T-helper 2 cell treated with Interferon-gamma antibody and Interleukin-4, amounts not matched to agents 5 μg/mL and 100 μg/mL, for 36 hours (primary cell): ENCODE measurements at regions not wholly inside any gene's neighbourhood (a gene's known extent, or its start where the extent isn't known, plus 50 kb on each side); places are given as distances from the start of the nearest gene placed in this dataset.

Source experiments
- DNase-seq: peaks from one replicate; pipeline ENCODE4 v3.0.0; 2021; ENCODE audit warnings: low spot score
- H3K27ac Mint-ChIP-seq: one replicate; pipeline ENCODE4 v1.8.0; 2021; ENCODE audit warnings: mild to moderate bottlenecking, mixed read lengths
- H3K27me3 Mint-ChIP-seq: one replicate; pipeline ENCODE4 v1.8.0; 2021; ENCODE audit warnings: low read depth, mixed read lengths
- H3K36me3 Mint-ChIP-seq: one replicate; pipeline ENCODE4 v1.8.0; 2021; ENCODE audit warnings: low read depth, mixed read lengths
- H3K4me1 Mint-ChIP-seq: one replicate; pipeline ENCODE4 v1.8.0; 2021; ENCODE audit warnings: low read depth, mixed read lengths
- H3K4me3 Mint-ChIP-seq: one replicate; pipeline ENCODE4 v1.8.0; 2022; ENCODE audit warnings: mild to moderate bottlenecking, moderate library complexity, mixed read lengths
- H3K9me3 Mint-ChIP-seq: one replicate; pipeline ENCODE4 v1.8.0; 2021; ENCODE audit warnings: mixed read lengths

DNA sequence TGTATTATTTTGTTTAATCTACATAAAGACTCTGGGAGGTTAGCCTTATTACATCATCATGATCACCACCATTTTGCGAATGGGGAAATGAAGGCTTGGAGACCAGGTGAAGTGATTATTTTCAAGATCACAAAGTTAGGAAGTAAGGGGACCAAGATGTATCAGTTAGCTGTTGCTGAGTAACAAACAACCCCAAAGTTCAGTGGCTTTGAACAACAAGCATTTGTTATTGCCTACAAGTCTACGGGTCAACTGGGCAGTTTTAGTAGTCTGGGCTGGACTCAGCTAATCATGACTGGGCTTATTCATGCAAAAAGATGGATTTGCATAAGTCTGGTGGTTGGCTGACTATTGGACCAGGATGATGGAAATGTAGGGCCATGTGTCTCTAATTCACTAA is 389.2 kb downstream of the MIAT start:
- no peak overlapping the region for H3K27ac Mint-ChIP-seq
- no peak overlapping the region for H3K4me3 Mint-ChIP-seq
- no peaks in the 10 kb centered on the region for H3K4me1 Mint-ChIP-seq
- DNase-seq, result no peak
- no peaks in the 10 kb centered on the region for H3K27me3 Mint-ChIP-seq
- no peaks in the 10 kb centered on the region for H3K36me3 Mint-ChIP-seq
- H3K9me3 Mint-ChIP-seq, result no peaks in the 10 kb centered on the region

- no peaks in the 10 kb centered on the region for H3K9me3 Mint-ChIP-seq
- H3K36me3 Mint-ChIP-seq, result no peaks in the 10 kb centered on the region
- H3K4me1 Mint-ChIP-seq, result no peaks in the 10 kb centered on the region
- H3K27ac Mint-ChIP-seq, result no peak overlapping the region
- H3K4me3 Mint-ChIP-seq, result no peak overlapping the region
- H3K27me3 Mint-ChIP-seq, result no peaks in the 10 kb centered on the region
- no peak for DNase-seq
Measured at GRCh38 chr22:27050771-27051170, 393.4 kb downstream of the MIAT start.

GRCh38 chr22:27051407-27051806 is 394.0 kb downstream of the MIAT start:
- DNase-seq, result no peak
- H3K36me3 Mint-ChIP-seq, result no peaks in the 10 kb centered on the region
- H3K27me3 Mint-ChIP-seq, result no peaks in the 10 kb centered on the region
- H3K9me3 Mint-ChIP-seq, result no peaks in the 10 kb centered on the region
- H3K27ac Mint-ChIP-seq, result no peak overlapping the region
- no peaks in the 10 kb centered on the region for H3K4me1 Mint-ChIP-seq
- no peak overlapping the region for H3K4me3 Mint-ChIP-seq

DNA sequence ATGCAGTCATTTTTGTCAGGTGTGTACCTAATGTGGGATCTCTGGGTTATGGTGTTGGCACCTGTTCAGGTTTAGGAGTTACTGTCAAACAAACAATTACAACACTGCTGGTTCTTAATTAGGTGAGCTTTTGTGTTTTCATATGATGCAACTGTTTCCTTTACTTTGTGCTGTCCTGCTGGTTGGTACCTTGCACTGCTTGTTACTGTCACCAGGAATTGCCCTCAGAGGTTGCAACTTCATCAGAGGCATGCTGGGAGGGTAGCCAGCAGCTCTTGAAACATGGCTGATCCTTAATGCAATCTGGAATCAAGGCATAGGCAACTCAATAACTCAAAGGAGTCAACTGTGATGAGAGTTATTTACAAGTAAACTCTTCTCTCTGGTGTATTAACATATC is 400.3 kb downstream of the MIAT start:
- no peak for DNase-seq
- Mint-ChIP-seq H3K4me3 (no peak overlapping the region), H3K9me3 (no peaks in the 10 kb centered on the region), H3K4me1 (no peaks in the 10 kb centered on the region), H3K27me3 (no peaks in the 10 kb centered on the region), H3K36me3 (no peaks in the 10 kb centered on the region), H3K27ac (no peak overlapping the region)

DNA sequence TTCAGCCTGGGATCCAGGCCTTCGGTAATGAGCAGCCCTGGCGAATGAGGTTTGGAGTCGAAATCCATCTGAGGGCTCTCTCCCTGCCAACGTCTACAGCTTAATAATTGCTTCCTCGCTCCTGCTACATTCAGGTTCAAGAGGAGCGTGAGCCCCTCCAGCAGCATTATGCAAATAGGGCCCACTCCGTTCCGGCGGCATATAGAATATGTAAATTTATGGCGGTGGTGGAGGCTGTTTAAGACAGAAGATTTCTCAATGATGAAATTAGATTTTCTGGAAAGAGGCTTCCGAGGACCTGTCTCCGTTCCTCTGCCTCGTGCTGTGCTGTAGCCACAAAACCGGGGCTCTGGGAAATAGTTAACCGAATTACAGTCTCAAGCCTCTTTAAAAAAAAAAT is 402.8 kb downstream of the MIAT start:
- DNase-seq, result no peak
- H3K9me3 Mint-ChIP-seq, result no peaks in the 10 kb centered on the region
- H3K4me3 Mint-ChIP-seq, result no peak overlapping the region
- no peaks in the 10 kb centered on the region for H3K4me1 Mint-ChIP-seq
- H3K36me3 Mint-ChIP-seq, result no peaks in the 10 kb centered on the region
- no peak overlapping the region for H3K27ac Mint-ChIP-seq
- H3K27me3 Mint-ChIP-seq, result peaks cover 2% of the 10 kb centered on the region

GRCh38 chr22:27062910-27063309 is 405.5 kb downstream of the MIAT start:
- no peak overlapping the region for H3K27ac Mint-ChIP-seq
- DNase-seq, result no peak
- no peaks in the 10 kb centered on the region for H3K9me3 Mint-ChIP-seq

DNA sequence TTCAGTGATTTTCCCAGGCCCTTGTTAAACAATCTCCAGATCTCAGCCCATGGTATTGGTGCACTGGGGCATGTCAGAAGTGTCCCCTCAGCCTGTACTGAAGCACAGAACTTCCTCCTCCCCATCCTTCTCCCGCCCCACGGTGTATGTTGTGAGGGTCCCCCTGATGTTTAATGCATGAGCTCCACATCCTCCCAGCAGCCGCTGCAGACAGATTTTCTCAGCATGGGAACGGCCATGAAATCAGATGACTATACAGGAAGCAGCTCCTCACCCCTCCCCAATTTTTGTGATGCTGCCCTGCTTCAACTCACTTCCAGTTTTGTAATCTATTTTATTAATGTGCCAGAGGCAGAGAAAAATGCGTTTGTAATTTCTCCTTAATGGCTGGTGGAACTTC is 406.0 kb downstream of the MIAT start:
- H3K4me3 Mint-ChIP-seq, result no peak overlapping the region
- no peaks in the 10 kb centered on the region for H3K4me1 Mint-ChIP-seq
- no peak overlapping the region for H3K27ac Mint-ChIP-seq
- no peak for DNase-seq
- H3K9me3 Mint-ChIP-seq, result no peaks in the 10 kb centered on the region
- no peaks in the 10 kb centered on the region for H3K36me3 Mint-ChIP-seq
- H3K27me3 Mint-ChIP-seq, result peaks cover 2% of the 10 kb centered on the region

More at GRCh38 chr22:27062910-27063309, 405.5 kb downstream of the MIAT start:
- Mint-ChIP-seq H3K4me1 (no peaks in the 10 kb centered on the region), H3K4me3 (no peak overlapping the region), H3K27me3 (peaks cover 2% of the 10 kb centered on the region), H3K36me3 (no peaks in the 10 kb centered on the region)

- H3K36me3 Mint-ChIP-seq, result no peaks in the 10 kb centered on the region
Measured at GRCh38 chr22:27063841-27064240, 406.5 kb downstream of the MIAT start.

DNA sequence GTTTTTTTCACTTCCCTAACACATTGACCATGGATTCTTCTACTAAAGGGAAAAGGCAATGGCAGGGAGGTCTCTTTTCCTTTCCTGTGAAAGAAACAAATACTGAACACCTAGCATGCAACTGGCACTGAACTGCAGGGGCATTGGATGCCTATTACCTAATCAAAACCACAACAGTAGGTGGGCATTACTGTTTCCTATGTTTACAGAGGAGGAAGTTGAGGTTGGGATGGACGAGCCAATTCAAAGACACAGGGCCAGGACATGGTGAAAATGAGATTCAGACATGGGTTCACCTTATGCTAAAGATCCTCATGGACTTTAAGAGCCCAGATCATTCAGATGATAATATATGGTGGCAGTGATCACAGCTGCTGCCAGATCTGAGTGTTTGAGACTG is 407.0 kb downstream of the MIAT start:
- peaks cover 2% of the 10 kb centered on the region for H3K27me3 Mint-ChIP-seq
- H3K27ac Mint-ChIP-seq, result no peak overlapping the region
- H3K4me1 Mint-ChIP-seq, result no peaks in the 10 kb centered on the region
- no peaks in the 10 kb centered on the region for H3K9me3 Mint-ChIP-seq
- DNase-seq, result no peak
- H3K36me3 Mint-ChIP-seq, result no peaks in the 10 kb centered on the region
- H3K4me3 Mint-ChIP-seq, result no peak overlapping the region

More at GRCh38 chr22:27063841-27064240, 406.5 kb downstream of the MIAT start:
- no peaks in the 10 kb centered on the region for H3K9me3 Mint-ChIP-seq
- no peak for DNase-seq
- H3K27me3 Mint-ChIP-seq, result peaks cover 2% of the 10 kb centered on the region
- H3K4me3 Mint-ChIP-seq, result no peak overlapping the region
- no peak overlapping the region for H3K27ac Mint-ChIP-seq
- H3K4me1 Mint-ChIP-seq, result no peaks in the 10 kb centered on the region

DNA sequence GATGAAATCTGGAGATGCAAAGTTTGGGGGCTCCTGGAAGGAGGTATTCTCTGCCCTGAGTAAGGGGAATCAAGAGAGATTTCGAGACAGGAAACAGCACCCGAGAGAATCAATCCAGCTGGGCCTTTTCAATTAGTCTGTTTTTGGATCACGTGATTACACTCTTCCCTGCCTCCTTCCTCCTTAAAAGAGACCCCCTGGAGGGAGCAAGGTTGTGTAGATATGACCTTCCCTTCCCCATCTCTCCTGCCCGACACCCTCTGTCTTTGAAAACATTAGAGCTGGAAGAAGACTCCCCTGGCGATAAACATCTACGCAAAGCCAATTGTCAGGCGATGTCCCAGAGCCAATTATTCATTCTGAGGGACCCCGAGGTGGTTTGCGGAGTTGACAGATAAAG is 407.9 kb downstream of the MIAT start:
- H3K27ac Mint-ChIP-seq, result no peak overlapping the region

GRCh38 chr22:27066856-27067255 is 409.5 kb downstream of the MIAT start:
- H3K4me3 Mint-ChIP-seq, result no peak overlapping the region
- DNase-seq, result no peak
- peaks cover 2% of the 10 kb centered on the region for H3K27me3 Mint-ChIP-seq
- H3K4me1 Mint-ChIP-seq, result no peaks in the 10 kb centered on the region
- H3K36me3 Mint-ChIP-seq, result no peaks in the 10 kb centered on the region
- no peaks in the 10 kb centered on the region for H3K9me3 Mint-ChIP-seq
- H3K27ac Mint-ChIP-seq, result no peak overlapping the region

More for the DNA sequence above, 407.9 kb downstream of the MIAT start:
- H3K9me3 Mint-ChIP-seq, result no peaks in the 10 kb centered on the region
- no peak for DNase-seq
- H3K4me1 Mint-ChIP-seq, result no peaks in the 10 kb centered on the region
- H3K27me3 Mint-ChIP-seq, result peaks cover 2% of the 10 kb centered on the region
- no peak overlapping the region for H3K4me3 Mint-ChIP-seq
- no peaks in the 10 kb centered on the region for H3K36me3 Mint-ChIP-seq

- Mint-ChIP-seq H3K9me3 (no peaks in the 10 kb centered on the region), H3K36me3 (no peaks in the 10 kb centered on the region)
Measured at GRCh38 chr22:27068121-27068520, 410.7 kb downstream of the MIAT start.

DNA sequence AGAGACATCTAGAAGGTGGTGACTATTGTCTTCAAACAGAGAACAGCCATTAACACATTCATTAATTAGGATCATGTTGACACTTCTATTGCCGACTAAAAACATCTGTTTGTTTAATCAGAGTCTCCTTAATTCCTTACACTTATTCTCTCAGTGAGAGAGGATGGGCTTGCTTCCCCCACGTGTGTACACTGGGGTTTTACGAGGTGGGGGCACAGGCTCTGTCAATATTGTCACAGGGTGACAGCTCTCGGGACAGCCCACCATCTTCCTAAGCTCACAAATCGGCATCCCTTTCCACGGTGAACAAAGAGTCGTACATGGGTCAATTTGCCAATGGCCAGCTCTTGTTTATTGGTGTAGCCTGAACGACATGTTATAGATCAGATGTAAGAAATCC is 413.2 kb downstream of the MIAT start:
- H3K4me1 Mint-ChIP-seq, result no peaks in the 10 kb centered on the region
- no peak overlapping the region for H3K4me3 Mint-ChIP-seq
- H3K27me3 Mint-ChIP-seq, result no peaks in the 10 kb centered on the region
- no peak overlapping the region for H3K27ac Mint-ChIP-seq
- no peak for DNase-seq
- no peaks in the 10 kb centered on the region for H3K36me3 Mint-ChIP-seq
- no peaks in the 10 kb centered on the region for H3K9me3 Mint-ChIP-seq

More at GRCh38 chr22:27068121-27068520, 410.7 kb downstream of the MIAT start:
- H3K27me3 Mint-ChIP-seq, result peaks cover 2% of the 10 kb centered on the region
- DNase-seq, result no peak
- no peak overlapping the region for H3K4me3 Mint-ChIP-seq
- H3K27ac Mint-ChIP-seq, result no peak overlapping the region
- H3K4me1 Mint-ChIP-seq, result no peaks in the 10 kb centered on the region

GRCh38 chr22:27073601-27074425 is 416.4 kb downstream of the MIAT start:
- Mint-ChIP-seq H3K27ac (no peak overlapping the region), H3K4me3 (no peak overlapping the region), H3K4me1 (no peaks in the 10 kb centered on the region), H3K27me3 (no peaks in the 10 kb centered on the region), H3K36me3 (no peaks in the 10 kb centered on the region), H3K9me3 (no peaks in the 10 kb centered on the region)
- no peak for DNase-seq
